ENCODE measurements at regions not wholly inside any gene's neighbourhood (a gene's known extent, or its start where the extent isn't known, plus 50 kb on each side); places are given as distances from the start of the nearest gene placed in this dataset.

- peaks cover 9% of the 10 kb centered on the region for H3K9me3 ChIP-seq (ENCODE audit: control insufficient read depth, insufficient read depth, low read length)
- H3K27me3 ChIP-seq (ENCODE audit: control insufficient read depth, insufficient read depth, low read length), result no peaks in the 10 kb centered on the region
- TF ChIP-seq CTCF (IDR thresholded peaks at IDR 0.05; ENCODE audit: low read depth, low read length), result no peak
- no peak overlapping the region for H3K27ac ChIP-seq (ENCODE audit: low read depth, low read length)
- DNase-seq (ENCODE audit: low read depth, low spot score), result no peak
- no peak overlapping the region for H3K4me3 ChIP-seq (ENCODE audit: low read depth, low read length)
- ChIA-PET POLR2A (no interaction called here), CTCF (no interaction called here)
These were observed 247.9 kb upstream of the GALNTL6 start for GRCh38 chr4:171565130-171565788.

DNA sequence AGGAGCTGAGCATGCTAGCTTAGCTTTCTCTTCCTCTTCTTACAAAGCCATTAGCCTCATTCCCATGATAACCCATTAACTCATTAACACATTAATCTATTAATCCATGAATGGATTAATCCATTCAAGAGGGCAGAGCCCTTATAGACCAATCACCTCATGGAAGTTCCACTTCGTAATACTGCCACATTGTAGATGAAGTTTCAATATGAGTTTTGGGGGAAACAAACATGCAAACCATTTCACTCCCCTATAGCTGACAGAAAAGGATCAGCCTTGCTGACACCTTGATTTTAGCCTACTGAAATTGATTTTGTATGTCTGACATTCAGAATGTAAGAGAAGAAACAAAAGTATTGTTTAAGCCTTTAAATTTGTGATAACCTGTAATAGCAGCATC lies 251.8 kb upstream of the GALNTL6 start:
- DNase-seq (ENCODE audit: low read depth, low spot score), result no peak
- no peak for TF ChIP-seq CTCF (IDR thresholded peaks at IDR 0.05; ENCODE audit: low read depth, low read length)
- H3K9me3 ChIP-seq (ENCODE audit: control insufficient read depth, insufficient read depth, low read length), result peaks cover 14% of the 10 kb centered on the region
- H3K4me3 ChIP-seq (ENCODE audit: low read depth, low read length), result no peak overlapping the region
- ChIA-PET POLR2A (no interaction called here), CTCF (no interaction called here)
- no peaks in the 10 kb centered on the region for H3K27me3 ChIP-seq (ENCODE audit: control insufficient read depth, insufficient read depth, low read length)
- H3K27ac ChIP-seq (ENCODE audit: low read depth, low read length), result no peak overlapping the region

- no peak for TF ChIP-seq CTCF (IDR thresholded peaks at IDR 0.05; ENCODE audit: low read depth, low read length)
- DNase-seq (ENCODE audit: low read depth, low spot score), result no peak
These were observed 259.2 kb upstream of the GALNTL6 start for GRCh38 chr4:171553961-171554360.

DNA sequence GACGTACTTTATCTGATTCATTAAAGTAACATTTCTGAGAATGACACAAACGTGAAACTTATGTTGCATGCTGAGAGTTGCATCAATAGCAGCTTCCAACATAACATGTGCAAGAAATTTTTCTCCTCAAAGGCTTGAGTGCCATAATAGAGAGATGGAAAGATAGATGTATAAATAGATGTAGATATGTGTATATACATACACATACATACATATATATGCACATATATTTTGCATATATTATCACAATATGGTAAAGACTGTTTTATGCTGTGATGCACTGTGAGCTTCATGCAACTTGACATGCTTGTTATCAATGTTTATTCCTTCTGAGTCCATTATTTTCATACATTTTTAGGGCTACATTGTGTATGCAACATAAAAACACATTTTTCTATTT lies 270.6 kb upstream of the GALNTL6 start:
- no peak overlapping the region for H3K27ac ChIP-seq (ENCODE audit: low read depth, low read length)
- CTCF ChIA-PET, result no interaction called here
- no peak overlapping the region for H3K4me3 ChIP-seq (ENCODE audit: low read depth, low read length)
- H3K27me3 ChIP-seq (ENCODE audit: control insufficient read depth, insufficient read depth, low read length), result no peaks in the 10 kb centered on the region
- POLR2A ChIA-PET, result no interaction called here
- H3K9me3 ChIP-seq (ENCODE audit: control insufficient read depth, insufficient read depth, low read length), result peaks cover 3% of the 10 kb centered on the region
- TF ChIP-seq CTCF (IDR thresholded peaks at IDR 0.05; ENCODE audit: low read depth, low read length), result no peak
- DNase-seq (ENCODE audit: low read depth, low spot score), result no peak

More at GRCh38 chr4:171553961-171554360, 259.2 kb upstream of the GALNTL6 start:
- H3K4me3 ChIP-seq (ENCODE audit: low read depth, low read length), result no peak overlapping the region
- H3K27ac ChIP-seq (ENCODE audit: low read depth, low read length), result no peak overlapping the region
- POLR2A ChIA-PET, result no interaction called here
- CTCF ChIA-PET, result no interaction called here
- peaks cover 11% of the 10 kb centered on the region for H3K9me3 ChIP-seq (ENCODE audit: control insufficient read depth, insufficient read depth, low read length)
- no peaks in the 10 kb centered on the region for H3K27me3 ChIP-seq (ENCODE audit: control insufficient read depth, insufficient read depth, low read length)

- H3K9me3 ChIP-seq (ENCODE audit: control insufficient read depth, insufficient read depth, low read length), result no peaks in the 10 kb centered on the region; the same call in 1 of the 2 replicates
- no peaks in the 10 kb centered on the region for H3K27me3 ChIP-seq (ENCODE audit: control insufficient read depth, insufficient read depth, low read length)
- TF ChIP-seq CTCF (IDR thresholded peaks at IDR 0.05; ENCODE audit: low read depth, low read length), result no peak
- ChIA-PET POLR2A (no interaction called here), CTCF (no interaction called here)
- no peak for DNase-seq (ENCODE audit: low read depth, low spot score)
- no peak overlapping the region for H3K27ac ChIP-seq (ENCODE audit: low read depth, low read length)
- H3K4me3 ChIP-seq (ENCODE audit: low read depth, low read length), result no peak overlapping the region
These were observed 274.6 kb upstream of the GALNTL6 start for GRCh38 chr4:171538601-171539100.
